MCF 10A (cell line): ENCODE measurements at regions not wholly inside any gene's neighbourhood (a gene's known extent, or its start where the extent isn't known, plus 50 kb on each side); places are given as distances from the start of the nearest gene placed in this dataset.

Experiments used
- BruUV-seq: library from RNA; stranded (reverse); fragments of 400-500 nt; replicated peaks from 2 replicates; lab custom pipeline; 2021; lab: Mats Ljungman, UMichigan
- CTCF ChIA-PET: fragments of 300-600 bp; sonication (Branson Sonifier 250); formaldehyde crosslinking; extraction: SDS; loops from one replicate; lab custom pipeline; 2021; ENCODE audit warnings: antibody characterized with exemption, inconsistent platforms; lab: Yijun Ruan, JAX
- POLR2A ChIA-PET: fragments of 300-600, 350-650 bp; sonication (Branson Sonifier 250); formaldehyde crosslinking; extraction: SDS; loops from one replicate; lab custom pipeline; 2020; ENCODE audit warnings: antibody characterized with exemption, inconsistent platforms; lab: Yijun Ruan, JAX
- DNase-seq: peaks from one replicate; pipeline ENCODE4 v3.0.0-alpha.2; 2018; ENCODE audit not compliant: unreplicated experiment
- H3K27ac Mint-ChIP-seq: one replicate; pipeline ENCODE4 v1.8.0; 2022; ENCODE audit warnings: mild to moderate bottlenecking, low read depth, mixed read lengths; ENCODE audit not compliant: unreplicated experiment
- H3K27me3 Mint-ChIP-seq: one replicate; pipeline ENCODE4 v1.8.0; 2022; ENCODE audit warnings: mixed read lengths; ENCODE audit not compliant: insufficient read depth, unreplicated experiment
- H3K36me3 Mint-ChIP-seq: one replicate; pipeline ENCODE4 v1.8.0; 2022; ENCODE audit warnings: mild to moderate bottlenecking, moderate library complexity, mixed read lengths; ENCODE audit not compliant: insufficient read depth, unreplicated experiment
- H3K4me1 Mint-ChIP-seq: one replicate; pipeline ENCODE4 v1.8.0; 2022; ENCODE audit warnings: mixed read lengths; ENCODE audit not compliant: insufficient read depth, unreplicated experiment
- H3K4me3 Mint-ChIP-seq: one replicate; pipeline ENCODE4 v1.8.0; 2022; ENCODE audit warnings: mild to moderate bottlenecking, moderate library complexity, mixed read lengths; ENCODE audit not compliant: unreplicated experiment
- H3K9me3 Mint-ChIP-seq: one replicate; pipeline ENCODE4 v1.8.0; 2022; ENCODE audit warnings: mixed read lengths; ENCODE audit not compliant: unreplicated experiment
- CTCF ChIP-seq: fragments of 200-600 bp; IDR thresholded peaks from one replicate; pipeline ENCODE4 v1.8.0; 2022; ENCODE audit warnings: antibody characterized with exemption, mild to moderate bottlenecking; ENCODE audit not compliant: unreplicated experiment
- intact Hi-C: fragments of 100-400 bp; cut with micrococcal nuclease; formaldehyde crosslinking; loops from 2 replicates; pipeline ENCODE4 v1.14.1; 2022

- intact Hi-C loops = no loop called here
- H3K4me1 Mint-ChIP-seq = no peaks in the 10 kb centered on the region
- H3K27ac Mint-ChIP-seq = no peak overlapping the region
- no peak for TF ChIP-seq CTCF
- ChIA-PET POLR2A (no interaction called here), CTCF (no interaction called here)
- no TSS peak for BruUV-seq
- no peak for DNase-seq
- no peak overlapping the region for H3K4me3 Mint-ChIP-seq
- no peaks in the 10 kb centered on the region for H3K36me3 Mint-ChIP-seq
- H3K27me3 Mint-ChIP-seq = no peaks in the 10 kb centered on the region
- no peaks in the 10 kb centered on the region for H3K9me3 Mint-ChIP-seq
Measured at GRCh38 chr5:125630237-125630636, 793.0 kb upstream of the GRAMD2B start.

- Mint-ChIP-seq H3K4me1 (no peaks in the 10 kb centered on the region), H3K36me3 (no peaks in the 10 kb centered on the region), H3K27me3 (no peaks in the 10 kb centered on the region), H3K4me3 (no peak overlapping the region), H3K9me3 (no peaks in the 10 kb centered on the region), H3K27ac (no peak overlapping the region)
- ChIA-PET CTCF (no interaction called here), POLR2A (no interaction called here)
- intact Hi-C loops = no loop called here
- TF ChIP-seq CTCF = no peak
- no peak for DNase-seq
- BruUV-seq = no TSS peak
Measured at GRCh38 chr5:125633523-125633922, 789.7 kb upstream of the GRAMD2B start.

GRCh38 chr5:125634216-125634835, 788.9 kb upstream of the GRAMD2B start:
- BruUV-seq = no TSS peak
- POLR2A ChIA-PET = no interaction called here
- no peak for DNase-seq
- intact Hi-C loops = no loop called here
- Mint-ChIP-seq H3K36me3 (no peaks in the 10 kb centered on the region), H3K4me3 (no peak overlapping the region), H3K9me3 (no peaks in the 10 kb centered on the region), H3K4me1 (no peaks in the 10 kb centered on the region), H3K27me3 (no peaks in the 10 kb centered on the region), H3K27ac (no peak overlapping the region)
- CTCF ChIA-PET = no interaction called here
- TF ChIP-seq CTCF = no peak

GRCh38 chr5:125639858-125640257, 783.4 kb upstream of the GRAMD2B start:
- Mint-ChIP-seq H3K4me3 (no peak overlapping the region), H3K36me3 (no peaks in the 10 kb centered on the region), H3K9me3 (peaks cover 34% of the 10 kb centered on the region), H3K27ac (no peak overlapping the region), H3K4me1 (no peaks in the 10 kb centered on the region), H3K27me3 (no peaks in the 10 kb centered on the region)
- no peak for DNase-seq
- no peak for TF ChIP-seq CTCF
- BruUV-seq = no TSS peak
- intact Hi-C loops = no loop called here
- POLR2A ChIA-PET = interaction anchor here (0.7 kb wide), 1 partner anchor 36 kb away, joined by 3 read pairs; no protein-coding TSS in a partner anchor
- CTCF ChIA-PET = interaction anchor here (0.7 to 1.8 kb wide), 4 partner anchors 225 to 881 kb away, joined by 3 to 4 read pairs (median 4); no protein-coding TSS in a partner anchor
